ENCODE measurements at regions not wholly inside any gene's neighbourhood (a gene's known extent, or its start where the extent isn't known, plus 50 kb on each side); places are given as distances from the start of the nearest gene placed in this dataset.

- Mint-ChIP-seq H3K4me3 (no peak overlapping the region), H3K27me3 (no peaks in the 10 kb centered on the region), H3K9me3 (peaks cover 0 to 5% (median 3%) of the 10 kb centered on the region in 7 donors), H3K36me3 (no peaks in the 10 kb centered on the region), H3K27ac (no peak overlapping the region), H3K4me1 (no peaks in the 10 kb centered on the region)
- no peak overlapping the region for H3K4me3 ChIP-seq (ENCODE audit: low read depth, low read length)
- H3K27ac ChIP-seq (ENCODE audit: insufficient read depth, low read length, poor library complexity, severe bottlenecking): no peak overlapping the region
- H3K9me3 ChIP-seq (ENCODE audit: control insufficient read depth in 2 of 2, low read length in 2 of 2): peaks cover 0 to 1% of the 10 kb centered on the region in 2 experiments
- DNase-seq: peak in 1 of 3 donors; percentile 2
- H3K27me3 ChIP-seq (ENCODE audit: control insufficient read depth, insufficient read depth, low read length): no peaks in the 10 kb centered on the region
- no peaks in the 10 kb centered on the region for H3K36me3 ChIP-seq (ENCODE audit: control insufficient read depth, insufficient read depth, low read length)
- no peak for ATAC-seq (ENCODE audit: low read depth in 2 of 2)
- H3K4me1 ChIP-seq (ENCODE audit: control insufficient read depth, insufficient read depth, low read length, poor library complexity, severe bottlenecking): no peaks in the 10 kb centered on the region
Measured at GRCh38 chr6:98514073-98514720, 320.2 kb upstream of the POU3F2 start.

DNA sequence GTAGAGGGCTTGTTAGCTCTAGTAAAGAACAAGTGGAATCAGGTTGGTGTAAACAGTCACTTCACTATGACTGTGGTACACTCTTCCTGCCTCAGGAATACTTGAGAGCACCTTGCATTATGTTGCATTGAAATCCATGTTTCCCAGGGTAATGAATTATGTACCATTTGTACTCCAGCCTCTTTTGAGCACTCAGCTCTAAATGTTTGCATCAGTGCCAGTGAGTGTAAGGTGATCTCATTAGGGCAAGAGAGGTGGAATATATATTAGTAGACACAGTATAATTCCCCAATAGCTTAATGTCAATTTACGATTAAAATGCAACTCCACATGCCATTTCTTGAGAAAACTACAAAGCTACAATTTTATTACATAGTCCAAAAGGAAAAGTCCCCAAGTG lies 319.6 kb upstream of the POU3F2 start:
- Mint-ChIP-seq H3K4me3 (no peak overlapping the region), H3K4me1 (no peaks in the 10 kb centered on the region), H3K27ac (no peak overlapping the region), H3K9me3 (peaks cover 0 to 6% (median 3%) of the 10 kb centered on the region in 7 donors), H3K27me3 (no peaks in the 10 kb centered on the region), H3K36me3 (no peaks in the 10 kb centered on the region)
- ATAC-seq (ENCODE audit: low read depth in 2 of 2) (no peak), DNase-seq (no peak)
- no peak overlapping the region for H3K27ac ChIP-seq (ENCODE audit: insufficient read depth, low read length, poor library complexity, severe bottlenecking)
- H3K4me1 ChIP-seq (ENCODE audit: control insufficient read depth, insufficient read depth, low read length, poor library complexity, severe bottlenecking): no peaks in the 10 kb centered on the region
- H3K36me3 ChIP-seq (ENCODE audit: control insufficient read depth, insufficient read depth, low read length): no peaks in the 10 kb centered on the region
- H3K9me3 ChIP-seq (ENCODE audit: control insufficient read depth in 2 of 2, low read length in 2 of 2): peaks cover 0 to 1% of the 10 kb centered on the region in 2 experiments
- no peak overlapping the region for H3K4me3 ChIP-seq (ENCODE audit: low read depth, low read length)
- H3K27me3 ChIP-seq (ENCODE audit: control insufficient read depth, insufficient read depth, low read length): no peaks in the 10 kb centered on the region

DNA sequence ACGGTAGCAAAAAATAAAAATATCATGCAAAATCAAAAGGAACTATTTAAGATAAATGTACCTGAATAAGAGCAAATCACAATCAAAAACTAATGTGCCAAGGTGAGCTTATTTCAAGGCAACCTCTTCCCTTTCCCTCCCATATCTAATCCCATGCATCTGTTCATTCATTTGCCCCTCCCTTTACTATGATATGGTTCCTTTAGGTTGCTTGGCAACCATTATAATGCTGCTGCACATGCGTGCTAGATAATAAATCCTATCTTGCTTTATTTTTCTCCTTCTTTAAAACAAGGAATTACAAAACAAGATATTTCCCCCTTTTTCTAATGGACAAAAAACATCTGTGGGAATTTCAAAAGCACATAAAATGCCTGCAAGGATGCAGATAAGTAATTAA lies 318.2 kb upstream of the POU3F2 start:
- ATAC-seq (ENCODE audit: low read depth in 2 of 2): no peak
- Histone ChIP-seq H3K4me1 (ENCODE audit: control insufficient read depth, insufficient read depth, low read length, poor library complexity, severe bottlenecking) (no peaks in the 10 kb centered on the region), H3K36me3 (ENCODE audit: control insufficient read depth, insufficient read depth, low read length) (no peaks in the 10 kb centered on the region), H3K27ac (ENCODE audit: insufficient read depth, low read length, poor library complexity, severe bottlenecking) (no peak overlapping the region), H3K4me3 (ENCODE audit: low read depth, low read length) (no peak overlapping the region), H3K27me3 (ENCODE audit: control insufficient read depth, insufficient read depth, low read length) (no peaks in the 10 kb centered on the region), H3K9me3 (ENCODE audit: control insufficient read depth in 2 of 2, low read length in 2 of 2) (peaks cover 0 to 1% of the 10 kb centered on the region in 2 experiments)
- Mint-ChIP-seq H3K4me1 (no peaks in the 10 kb centered on the region), H3K9me3 (peaks cover 0 to 6% (median 0%) of the 10 kb centered on the region in 7 donors), H3K36me3 (no peaks in the 10 kb centered on the region), H3K27ac (no peak overlapping the region), H3K27me3 (no peaks in the 10 kb centered on the region), H3K4me3 (no peak overlapping the region)
- DNase-seq: no peak

DNA sequence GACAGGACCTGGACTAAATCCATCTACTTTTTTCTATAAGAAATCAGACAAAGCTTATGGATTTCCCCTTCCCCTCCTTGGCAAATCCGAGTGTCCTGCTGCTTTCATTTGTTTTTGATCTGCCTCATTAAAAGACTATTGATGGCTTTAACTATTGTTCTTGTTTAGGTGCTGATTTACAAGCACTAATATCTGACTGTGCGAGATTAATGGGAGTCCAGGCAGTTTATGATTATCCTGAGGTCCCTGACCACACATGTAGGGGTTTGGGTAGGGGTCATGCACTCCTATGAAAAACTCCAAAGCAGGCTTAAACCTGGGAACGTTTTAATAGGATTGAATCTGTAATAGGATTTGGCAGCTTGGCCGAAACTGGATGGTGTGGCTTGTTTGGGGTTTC lies 317.5 kb upstream of the POU3F2 start:
- ATAC-seq (ENCODE audit: low read depth in 2 of 2) (no peak), DNase-seq (no peak)
- Histone ChIP-seq H3K4me1 (ENCODE audit: control insufficient read depth, insufficient read depth, low read length, poor library complexity, severe bottlenecking) (no peaks in the 10 kb centered on the region), H3K36me3 (ENCODE audit: control insufficient read depth, insufficient read depth, low read length) (no peaks in the 10 kb centered on the region), H3K27ac (ENCODE audit: insufficient read depth, low read length, poor library complexity, severe bottlenecking) (no peak overlapping the region), H3K9me3 (ENCODE audit: control insufficient read depth in 2 of 2, low read length in 2 of 2) (no peaks in the 10 kb centered on the region), H3K4me3 (ENCODE audit: low read depth, low read length) (no peak overlapping the region), H3K27me3 (ENCODE audit: control insufficient read depth, insufficient read depth, low read length) (no peaks in the 10 kb centered on the region)
- Mint-ChIP-seq H3K4me3 (no peak overlapping the region), H3K27ac (no peak overlapping the region), H3K9me3 (peaks cover 0 to 2% (median 0%) of the 10 kb centered on the region in 7 donors), H3K4me1 (no peaks in the 10 kb centered on the region), H3K36me3 (no peaks in the 10 kb centered on the region), H3K27me3 (no peaks in the 10 kb centered on the region)

DNA sequence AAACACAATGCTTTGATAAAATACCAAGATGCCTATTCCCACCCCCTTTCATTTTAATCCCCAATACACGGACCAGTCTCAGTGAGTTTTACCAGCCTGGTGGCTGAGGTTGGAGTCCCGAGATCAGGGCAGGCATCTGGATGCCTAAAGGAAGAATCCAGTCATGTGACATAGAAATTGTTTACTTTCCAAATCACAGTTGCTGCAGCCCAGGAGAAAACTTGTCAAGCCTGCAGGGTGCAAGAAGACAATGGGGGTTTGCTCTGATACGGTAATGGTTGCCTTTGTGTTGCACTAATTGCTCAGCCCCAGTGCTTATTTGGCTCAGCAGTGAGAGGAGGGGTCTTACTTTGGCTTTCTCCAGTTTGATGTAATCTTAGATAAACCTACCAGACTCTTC lies 308.5 kb upstream of the POU3F2 start:
- DNase-seq: no peak
- Histone ChIP-seq H3K9me3 (ENCODE audit: control insufficient read depth in 2 of 2, low read length in 2 of 2) (no peaks in the 10 kb centered on the region), H3K4me1 (ENCODE audit: control insufficient read depth, insufficient read depth, low read length, poor library complexity, severe bottlenecking) (no peaks in the 10 kb centered on the region), H3K36me3 (ENCODE audit: control insufficient read depth, insufficient read depth, low read length) (no peaks in the 10 kb centered on the region), H3K27me3 (ENCODE audit: control insufficient read depth, insufficient read depth, low read length) (no peaks in the 10 kb centered on the region), H3K4me3 (ENCODE audit: low read depth, low read length) (no peak overlapping the region), H3K27ac (ENCODE audit: insufficient read depth, low read length, poor library complexity, severe bottlenecking) (no peak overlapping the region)
- no peaks in the 10 kb centered on the region for H3K4me1 Mint-ChIP-seq
- H3K27me3 Mint-ChIP-seq: no peaks in the 10 kb centered on the region
- H3K27ac Mint-ChIP-seq: no peak overlapping the region
- H3K36me3 Mint-ChIP-seq: no peaks in the 10 kb centered on the region
- ATAC-seq (ENCODE audit: low read depth in 2 of 2): no peak
- H3K9me3 Mint-ChIP-seq: peaks cover 0 to 1% (median 0%) of the 10 kb centered on the region in 7 donors
- H3K4me3 Mint-ChIP-seq: no peak overlapping the region

GRCh38 chr6:98526465-98526864 lies 307.9 kb upstream of the POU3F2 start:
- no peaks in the 10 kb centered on the region for H3K36me3 ChIP-seq (ENCODE audit: control insufficient read depth, insufficient read depth, low read length)
- H3K27me3 ChIP-seq (ENCODE audit: control insufficient read depth, insufficient read depth, low read length): no peaks in the 10 kb centered on the region
- peaks cover 0 to 1% (median 0%) of the 10 kb centered on the region in 7 donors for H3K9me3 Mint-ChIP-seq
- no peaks in the 10 kb centered on the region for H3K4me1 Mint-ChIP-seq
- H3K27ac Mint-ChIP-seq: no peak overlapping the region
- H3K36me3 Mint-ChIP-seq: no peaks in the 10 kb centered on the region
- H3K4me3 Mint-ChIP-seq: no peak overlapping the region
- no peaks in the 10 kb centered on the region for H3K9me3 ChIP-seq (ENCODE audit: control insufficient read depth in 2 of 2, low read length in 2 of 2)
- no peaks in the 10 kb centered on the region for H3K27me3 Mint-ChIP-seq
- DNase-seq (no peak), ATAC-seq (ENCODE audit: low read depth in 2 of 2) (no peak)
- no peak overlapping the region for H3K27ac ChIP-seq (ENCODE audit: insufficient read depth, low read length, poor library complexity, severe bottlenecking)
- H3K4me3 ChIP-seq (ENCODE audit: low read depth, low read length): no peak overlapping the region
- H3K4me1 ChIP-seq (ENCODE audit: control insufficient read depth, insufficient read depth, low read length, poor library complexity, severe bottlenecking): no peaks in the 10 kb centered on the region

DNA sequence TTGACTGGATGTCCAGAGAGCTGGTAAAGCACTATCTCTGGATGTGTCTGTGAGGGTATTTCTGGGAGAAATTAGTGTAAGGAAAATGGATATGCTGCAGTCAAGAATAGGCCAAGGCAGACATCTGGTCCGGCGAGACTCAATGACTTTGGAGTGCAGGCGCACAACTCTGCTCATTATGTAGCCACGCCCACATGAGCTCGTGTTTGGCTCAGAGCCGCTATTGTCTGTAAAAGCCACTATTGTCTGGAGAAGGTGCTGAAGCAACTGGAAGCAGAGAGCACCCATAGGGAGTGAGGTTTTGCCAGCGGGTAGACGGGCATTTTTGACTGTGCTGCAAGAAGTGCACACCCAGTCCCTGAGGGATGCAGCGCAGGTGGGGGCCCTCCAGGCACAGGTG lies 305.0 kb upstream of the POU3F2 start:
- H3K4me3 Mint-ChIP-seq: no peak overlapping the region
- no peak for DNase-seq
- no peak for ATAC-seq (ENCODE audit: low read depth in 2 of 2)
- Histone ChIP-seq H3K36me3 (ENCODE audit: control insufficient read depth, insufficient read depth, low read length) (no peaks in the 10 kb centered on the region), H3K27me3 (ENCODE audit: control insufficient read depth, insufficient read depth, low read length) (no peaks in the 10 kb centered on the region), H3K9me3 (ENCODE audit: control insufficient read depth in 2 of 2, low read length in 2 of 2) (no peaks in the 10 kb centered on the region), H3K4me1 (ENCODE audit: control insufficient read depth, insufficient read depth, low read length, poor library complexity, severe bottlenecking) (no peaks in the 10 kb centered on the region), H3K4me3 (ENCODE audit: low read depth, low read length) (no peak overlapping the region), H3K27ac (ENCODE audit: insufficient read depth, low read length, poor library complexity, severe bottlenecking) (no peak overlapping the region)
- no peak overlapping the region for H3K27ac Mint-ChIP-seq
- H3K9me3 Mint-ChIP-seq: peaks cover 0 to 8% (median 0%) of the 10 kb centered on the region in 7 donors
- no peaks in the 10 kb centered on the region for H3K27me3 Mint-ChIP-seq
- no peaks in the 10 kb centered on the region for H3K4me1 Mint-ChIP-seq
- H3K36me3 Mint-ChIP-seq: no peaks in the 10 kb centered on the region

DNA sequence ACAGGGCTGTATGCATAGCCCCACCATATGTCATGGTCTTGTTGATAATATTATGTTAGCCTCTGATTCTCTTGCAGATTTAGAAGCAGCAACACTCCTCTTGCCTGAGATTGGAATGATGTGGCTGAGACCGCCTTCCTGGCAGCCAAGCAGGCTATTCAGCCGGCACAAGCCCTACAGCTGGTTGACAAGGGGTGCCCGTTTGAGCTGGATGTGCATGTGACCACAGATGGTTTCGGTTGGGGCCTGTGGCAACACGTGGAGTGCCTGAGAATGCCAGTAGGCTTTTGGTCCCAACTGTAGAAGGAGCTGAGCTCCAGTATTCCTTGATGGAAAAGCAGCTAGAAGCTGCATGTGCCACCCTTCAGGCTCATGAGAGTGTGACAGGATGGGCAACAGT lies 303.6 kb upstream of the POU3F2 start:
- ATAC-seq (ENCODE audit: low read depth in 2 of 2): no peak
- no peak for DNase-seq
- H3K4me3 ChIP-seq (ENCODE audit: low read depth, low read length): no peak overlapping the region
- Mint-ChIP-seq H3K4me3 (no peak overlapping the region), H3K27ac (no peak overlapping the region), H3K4me1 (no peaks in the 10 kb centered on the region), H3K36me3 (no peaks in the 10 kb centered on the region), H3K27me3 (no peaks in the 10 kb centered on the region), H3K9me3 (peaks cover 0 to 8% (median 3%) of the 10 kb centered on the region in 7 donors)
- H3K27me3 ChIP-seq (ENCODE audit: control insufficient read depth, insufficient read depth, low read length): no peaks in the 10 kb centered on the region
- H3K9me3 ChIP-seq (ENCODE audit: control insufficient read depth in 2 of 2, low read length in 2 of 2): no peaks in the 10 kb centered on the region
- H3K4me1 ChIP-seq (ENCODE audit: control insufficient read depth, insufficient read depth, low read length, poor library complexity, severe bottlenecking): no peaks in the 10 kb centered on the region
- H3K27ac ChIP-seq (ENCODE audit: insufficient read depth, low read length, poor library complexity, severe bottlenecking): no peak overlapping the region
- H3K36me3 ChIP-seq (ENCODE audit: control insufficient read depth, insufficient read depth, low read length): no peaks in the 10 kb centered on the region

Measured in CD4-positive, CD25-positive, alpha-beta regulatory T cell (primary cell).